ENCODE measurements at regions not wholly inside any gene's neighbourhood (a gene's known extent, or its start where the extent isn't known, plus 50 kb on each side); places are given as distances from the start of the nearest gene placed in this dataset.

GRCh38 chr17:13160790-13161189, 143.0 kb upstream of the ELAC2 start:
- no peak for DNase-seq
- TF ChIP-seq POLR2A (IDR thresholded peaks at IDR 0.05) (no peak), CTCF (IDR thresholded peaks at IDR 0.05) (no peak), POLR2AphosphoS5 (IDR thresholded peaks at IDR 0.05) (no peak), EP300 (IDR thresholded peaks at IDR 0.05) (no peak)
- Histone ChIP-seq H3K4me3 (no peak overlapping the region), H3K27me3 (no peaks in the 10 kb centered on the region), H3K9me3 (no peaks in the 10 kb centered on the region), H3K4me1 (no peaks in the 10 kb centered on the region), H3K27ac (no peak overlapping the region), H3K36me3 (no peaks in the 10 kb centered on the region)
- intact Hi-C loops (cut with DNase I; ENCODE audit: low total_unique reads): no loop called here
- WGBS, 5 donors: 70 to 94% (median 93%) methylated on average over 2 of the region's 2 CpGs

- H3K9me3 ChIP-seq: no peaks in the 10 kb centered on the region
- H3K4me1 ChIP-seq: no peaks in the 10 kb centered on the region
- no peaks in the 10 kb centered on the region for H3K27me3 ChIP-seq
- no peaks in the 10 kb centered on the region for H3K36me3 ChIP-seq
- H3K27ac ChIP-seq: no peak overlapping the region
- no peak overlapping the region for H3K4me3 ChIP-seq
- TF ChIP-seq EP300 (IDR thresholded peaks at IDR 0.05) (no peak), CTCF (IDR thresholded peaks at IDR 0.05) (no peak), POLR2AphosphoS5 (IDR thresholded peaks at IDR 0.05) (no peak), POLR2A (IDR thresholded peaks at IDR 0.05) (no peak)
- no peak for DNase-seq
- intact Hi-C loops (cut with DNase I; ENCODE audit: low total_unique reads): no loop called here
- WGBS, 5 donors: 74 to 93% (median 82%) methylated on average over 3 of the region's 3 CpGs
Measured at GRCh38 chr17:13160296-13160695, 142.5 kb upstream of the ELAC2 start.

GRCh38 chr17:13158494-13159240, 140.8 kb upstream of the ELAC2 start:
- Histone ChIP-seq H3K27me3 (no peaks in the 10 kb centered on the region), H3K4me3 (no peak overlapping the region), H3K36me3 (no peaks in the 10 kb centered on the region), H3K9me3 (no peaks in the 10 kb centered on the region), H3K27ac (no peak overlapping the region), H3K4me1 (no peaks in the 10 kb centered on the region)
- 51 to 80% (median 71%) methylated on average over 2 of the region's 2 CpGs for WGBS, 5 donors
- intact Hi-C loops (cut with DNase I; ENCODE audit: low total_unique reads): no loop called here
- no peak for DNase-seq
- TF ChIP-seq POLR2A (IDR thresholded peaks at IDR 0.05): no peak

- Histone ChIP-seq H3K27ac (no peak overlapping the region), H3K4me1 (no peaks in the 10 kb centered on the region), H3K9me3 (peaks cover 0 to 2% (median 0%) of the 10 kb centered on the region in 4 donors), H3K36me3 (no peaks in the 10 kb centered on the region), H3K27me3 (no peaks in the 10 kb centered on the region), H3K4me3 (no peak overlapping the region)
- WGBS, 5 donors: 85 to 91% (median 89%) methylated on average over 5 of the region's 5 CpGs
- TF ChIP-seq CTCF (IDR thresholded peaks at IDR 0.05): no peak
- no peak for TF ChIP-seq EP300 (IDR thresholded peaks at IDR 0.05)
- no peak for TF ChIP-seq POLR2AphosphoS5 (IDR thresholded peaks at IDR 0.05)
- no peak for TF ChIP-seq POLR2A (IDR thresholded peaks at IDR 0.05)
- intact Hi-C loops (cut with DNase I; ENCODE audit: low total_unique reads): no loop called here
- no peak for DNase-seq
Measured at GRCh38 chr17:13157656-13158055, 139.8 kb upstream of the ELAC2 start.

- no peak for DNase-seq
- Histone ChIP-seq H3K9me3 (peaks cover 0 to 2% (median 0%) of the 10 kb centered on the region in 4 donors), H3K4me3 (no peak overlapping the region), H3K4me1 (no peaks in the 10 kb centered on the region), H3K36me3 (no peaks in the 10 kb centered on the region), H3K27ac (no peak overlapping the region), H3K27me3 (no peaks in the 10 kb centered on the region)
- TF ChIP-seq POLR2AphosphoS5 (IDR thresholded peaks at IDR 0.05) (no peak), CTCF (IDR thresholded peaks at IDR 0.05) (no peak), EP300 (IDR thresholded peaks at IDR 0.05) (no peak), POLR2A (IDR thresholded peaks at IDR 0.05) (no peak)
- intact Hi-C loops (cut with DNase I; ENCODE audit: low total_unique reads): no loop called here
- 88 to 93% (median 89%) methylated on average over 4 of the region's 4 CpGs for WGBS, 5 donors
Measured at GRCh38 chr17:13154930-13155329, 137.1 kb upstream of the ELAC2 start.

Measured in stomach (tissue), 8 donors.